ENCODE measurements at regions not wholly inside any gene's neighbourhood (a gene's known extent, or its start where the extent isn't known, plus 50 kb on each side); places are given as distances from the start of the nearest gene placed in this dataset.

- Mint-ChIP-seq H3K27me3 (ENCODE audit: unreplicated experiment) (no peaks in the 10 kb centered on the region), H3K4me1 (ENCODE audit: low read depth, unreplicated experiment) (peaks cover 5% of the 10 kb centered on the region), H3K36me3 (ENCODE audit: unreplicated experiment) (peaks cover 6% of the 10 kb centered on the region), H3K4me3 (ENCODE audit: unreplicated experiment) (no peak overlapping the region), H3K9me3 (ENCODE audit: unreplicated experiment) (peaks cover 4% of the 10 kb centered on the region), H3K27ac (ENCODE audit: unreplicated experiment) (no peak overlapping the region)
- DNase-seq, result no peak
- TF ChIP-seq CTCF (IDR thresholded peaks at IDR 0.05; ENCODE audit: partially characterized antibody, unreplicated experiment), result no peak
Measured at GRCh38 chr7:67711706-67712105, 715.1 kb downstream of the TYW1 start.

- no peak overlapping the region for H3K27ac Mint-ChIP-seq (ENCODE audit: unreplicated experiment)
- H3K4me3 Mint-ChIP-seq (ENCODE audit: unreplicated experiment), result no peak overlapping the region
- peaks cover 2% of the 10 kb centered on the region for H3K27me3 Mint-ChIP-seq (ENCODE audit: unreplicated experiment)
- H3K4me1 Mint-ChIP-seq (ENCODE audit: low read depth, unreplicated experiment), result peaks cover 5% of the 10 kb centered on the region
- H3K9me3 Mint-ChIP-seq (ENCODE audit: unreplicated experiment), result peaks cover 4% of the 10 kb centered on the region
- H3K36me3 Mint-ChIP-seq (ENCODE audit: unreplicated experiment), result peaks cover 6% of the 10 kb centered on the region
- no peak for DNase-seq
- no peak for TF ChIP-seq CTCF (IDR thresholded peaks at IDR 0.05; ENCODE audit: partially characterized antibody, unreplicated experiment)
Measured at GRCh38 chr7:67713451-67714056, 716.9 kb downstream of the TYW1 start.

- Mint-ChIP-seq H3K4me1 (ENCODE audit: low read depth, unreplicated experiment) (peaks cover 5% of the 10 kb centered on the region), H3K36me3 (ENCODE audit: unreplicated experiment) (no peaks in the 10 kb centered on the region), H3K9me3 (ENCODE audit: unreplicated experiment) (no peaks in the 10 kb centered on the region), H3K4me3 (ENCODE audit: unreplicated experiment) (no peak overlapping the region), H3K27me3 (ENCODE audit: unreplicated experiment) (peaks cover 2% of the 10 kb centered on the region), H3K27ac (ENCODE audit: unreplicated experiment) (no peak overlapping the region)
- DNase-seq, result no peak
- TF ChIP-seq CTCF (IDR thresholded peaks at IDR 0.05; ENCODE audit: partially characterized antibody, unreplicated experiment), result no peak
Measured at GRCh38 chr7:67716729-67717128, 720.1 kb downstream of the TYW1 start.

GRCh38 chr7:67723591-67723990 is 727.0 kb downstream of the TYW1 start:
- no peak for TF ChIP-seq CTCF (IDR thresholded peaks at IDR 0.05; ENCODE audit: partially characterized antibody, unreplicated experiment)
- Mint-ChIP-seq H3K4me1 (ENCODE audit: low read depth, unreplicated experiment) (no peaks in the 10 kb centered on the region), H3K4me3 (ENCODE audit: unreplicated experiment) (no peak overlapping the region), H3K27ac (ENCODE audit: unreplicated experiment) (no peak overlapping the region), H3K36me3 (ENCODE audit: unreplicated experiment) (no peaks in the 10 kb centered on the region), H3K27me3 (ENCODE audit: unreplicated experiment) (no peaks in the 10 kb centered on the region), H3K9me3 (ENCODE audit: unreplicated experiment) (no peaks in the 10 kb centered on the region)
- DNase-seq, result no peak

GRCh38 chr7:67724435-67724834 is 727.8 kb downstream of the TYW1 start:
- H3K4me3 Mint-ChIP-seq (ENCODE audit: unreplicated experiment), result no peak overlapping the region
- no peaks in the 10 kb centered on the region for H3K36me3 Mint-ChIP-seq (ENCODE audit: unreplicated experiment)
- no peaks in the 10 kb centered on the region for H3K9me3 Mint-ChIP-seq (ENCODE audit: unreplicated experiment)
- no peaks in the 10 kb centered on the region for H3K4me1 Mint-ChIP-seq (ENCODE audit: low read depth, unreplicated experiment)
- no peak overlapping the region for H3K27ac Mint-ChIP-seq (ENCODE audit: unreplicated experiment)
- no peak for DNase-seq
- no peak for TF ChIP-seq CTCF (IDR thresholded peaks at IDR 0.05; ENCODE audit: partially characterized antibody, unreplicated experiment)
- no peaks in the 10 kb centered on the region for H3K27me3 Mint-ChIP-seq (ENCODE audit: unreplicated experiment)
